ENCODE measurements at regions not wholly inside any gene's neighbourhood (a gene's known extent, or its start where the extent isn't known, plus 50 kb on each side); places are given as distances from the start of the nearest gene placed in this dataset.

- DNase-seq (ENCODE audit: insufficient read length) (no peak), FAIRE-seq (no peak)
- TF ChIP-seq TAF1 (IDR thresholded peaks at IDR 0.05; ENCODE audit: borderline replicate concordance, low read depth, low read length) (no peak), POLR2A (IDR thresholded peaks at IDR 0.05; ENCODE audit: low read depth, low read length) (no peak), POLR2AphosphoS5 (IDR thresholded peaks at IDR 0.05; ENCODE audit: low read depth, low read length) (no peak)
Measured at GRCh38 chr5:79864364-79864763, 126.7 kb downstream of the MTX3 start.

GRCh38 chr5:79859588-79859987, 131.5 kb downstream of the MTX3 start:
- FAIRE-seq = no peak
- no peak for DNase-seq (ENCODE audit: insufficient read length)
- no peak for TF ChIP-seq POLR2AphosphoS5 (IDR thresholded peaks at IDR 0.05; ENCODE audit: low read depth, low read length)

DNA sequence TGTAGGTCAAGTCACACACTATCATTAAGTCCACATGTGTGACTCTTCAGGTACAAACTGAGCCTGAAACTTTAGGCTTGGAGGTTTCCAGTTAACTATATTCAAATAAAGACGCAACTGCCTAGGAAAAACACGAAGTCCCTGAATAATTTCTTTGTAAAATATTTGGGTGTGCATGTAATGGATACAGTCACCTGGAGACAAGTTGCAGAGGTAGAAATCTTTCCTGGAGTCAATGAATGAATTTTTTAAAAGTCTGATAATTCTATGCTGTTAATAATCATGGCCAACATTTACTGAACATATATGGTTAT, 132.7 kb downstream of the MTX3 start:
- TF ChIP-seq POLR2A (IDR thresholded peaks at IDR 0.05; ENCODE audit: low read depth, low read length) (no peak), TAF1 (IDR thresholded peaks at IDR 0.05; ENCODE audit: borderline replicate concordance, low read depth, low read length) (no peak), POLR2AphosphoS5 (IDR thresholded peaks at IDR 0.05; ENCODE audit: low read depth, low read length) (no peak)
- FAIRE-seq (no peak), DNase-seq (ENCODE audit: insufficient read length) (no peak)

GRCh38 chr5:79857714-79858409, 133.2 kb downstream of the MTX3 start:
- FAIRE-seq (peak; percentile 93), DNase-seq (ENCODE audit: insufficient read length) (no peak)
- TF ChIP-seq POLR2AphosphoS5 (IDR thresholded peaks at IDR 0.05; ENCODE audit: low read depth, low read length) (no peak), POLR2A (IDR thresholded peaks at IDR 0.05; ENCODE audit: low read depth, low read length) (no peak), TAF1 (IDR thresholded peaks at IDR 0.05; ENCODE audit: borderline replicate concordance, low read depth, low read length) (no peak)

DNA sequence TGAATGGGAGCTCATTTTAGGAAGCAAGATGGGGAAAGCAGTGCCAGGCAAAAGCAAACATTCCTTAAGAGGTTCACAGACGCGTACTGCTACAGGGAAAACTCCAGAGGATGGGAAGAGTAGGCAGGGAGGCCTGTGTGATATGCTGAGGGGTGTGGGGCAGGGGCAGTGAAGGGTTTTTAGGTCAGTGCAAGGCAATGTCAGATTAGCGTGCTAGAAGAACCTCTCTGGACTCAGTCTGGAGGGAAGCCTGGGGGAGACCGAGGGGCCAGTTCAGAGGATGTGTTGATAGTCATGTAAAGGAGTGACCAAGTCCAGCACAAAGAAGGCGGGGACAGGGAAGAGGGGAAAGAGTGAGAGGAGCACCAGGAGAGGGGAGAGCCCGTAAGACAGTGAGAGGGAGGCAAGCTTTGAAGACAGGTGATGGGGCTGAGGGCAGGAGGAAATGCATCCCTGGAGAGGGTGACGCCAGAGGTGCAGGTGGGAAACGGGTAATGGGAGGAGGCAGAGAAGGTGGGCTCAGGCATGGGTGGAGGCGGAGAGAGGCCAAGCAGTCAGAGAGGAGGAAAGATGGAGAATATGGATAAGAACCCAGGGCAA, 134.5 kb downstream of the MTX3 start:
- TF ChIP-seq POLR2AphosphoS5 (IDR thresholded peaks at IDR 0.05; ENCODE audit: low read depth, low read length) = no peak
- no peak for TF ChIP-seq TAF1 (IDR thresholded peaks at IDR 0.05; ENCODE audit: borderline replicate concordance, low read depth, low read length)
- no peak for TF ChIP-seq POLR2A (IDR thresholded peaks at IDR 0.05; ENCODE audit: low read depth, low read length)
- DNase-seq (ENCODE audit: insufficient read length) = no peak
- FAIRE-seq = no peak

DNA sequence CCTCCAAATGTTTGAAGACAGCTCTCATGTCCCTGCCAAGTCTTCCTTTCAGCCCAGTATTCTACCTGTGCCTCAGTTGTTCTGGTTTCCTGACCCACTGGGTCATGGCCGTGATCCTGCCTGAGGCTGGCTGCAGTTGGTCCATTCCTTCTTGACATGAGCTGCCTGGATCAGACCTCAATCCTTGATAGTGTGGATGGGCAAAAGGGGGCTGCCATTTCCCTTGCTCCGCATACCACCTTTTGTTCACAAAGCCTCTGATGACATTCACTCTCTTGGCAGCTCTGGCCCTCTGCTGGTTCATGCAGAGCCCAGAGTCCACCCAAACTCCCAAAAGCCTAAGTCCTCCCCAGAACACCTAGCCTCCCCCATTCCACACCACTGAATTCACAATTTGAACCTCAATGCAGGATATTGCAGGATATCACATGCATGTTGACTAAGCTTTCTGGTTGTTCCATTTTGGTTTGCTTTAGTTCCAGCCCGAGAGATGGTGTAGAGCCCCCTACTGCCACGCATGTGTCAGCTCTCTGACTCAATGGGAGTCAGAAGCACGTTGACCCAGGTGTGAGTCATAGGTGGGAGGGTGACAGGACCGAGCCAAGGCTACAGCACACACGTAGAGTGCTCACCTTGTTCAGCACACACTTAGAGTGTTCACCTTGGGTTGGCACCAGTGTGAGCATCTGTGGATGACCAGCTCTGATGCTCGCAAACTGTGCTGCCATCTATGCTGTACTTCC, 137.2 kb downstream of the MTX3 start:
- DNase-seq (ENCODE audit: insufficient read length) (no peak), FAIRE-seq (no peak)
- no peak for TF ChIP-seq POLR2AphosphoS5 (IDR thresholded peaks at IDR 0.05; ENCODE audit: low read depth, low read length)
- TF ChIP-seq POLR2A (IDR thresholded peaks at IDR 0.05; ENCODE audit: low read depth, low read length) = no peak
- TF ChIP-seq TAF1 (IDR thresholded peaks at IDR 0.05; ENCODE audit: borderline replicate concordance, low read depth, low read length) = no peak

DNA sequence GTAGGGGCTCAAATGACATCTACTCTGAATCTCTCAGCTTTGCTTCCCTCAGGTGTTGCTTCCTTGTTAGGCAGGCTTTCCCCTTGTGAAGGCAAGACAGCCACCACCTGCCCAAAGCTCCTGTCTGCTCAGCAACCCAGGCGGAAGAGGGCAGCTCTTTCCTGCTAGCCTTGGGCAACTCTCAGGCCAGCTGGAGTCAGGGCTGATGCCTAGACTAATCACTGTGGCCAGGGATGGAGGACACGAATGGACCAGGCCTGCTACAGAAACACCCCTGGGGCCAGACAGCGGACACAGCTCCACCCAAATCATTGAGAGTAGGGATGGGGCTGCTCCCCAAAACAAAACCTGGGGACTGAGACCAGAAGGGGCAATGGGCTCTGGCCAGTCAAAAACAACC, 138.0 kb downstream of the MTX3 start:
- DNase-seq (ENCODE audit: insufficient read length) (no peak), FAIRE-seq (no peak)
- TF ChIP-seq POLR2A (IDR thresholded peaks at IDR 0.05; ENCODE audit: low read depth, low read length) (no peak), POLR2AphosphoS5 (IDR thresholded peaks at IDR 0.05; ENCODE audit: low read depth, low read length) (no peak), TAF1 (IDR thresholded peaks at IDR 0.05; ENCODE audit: borderline replicate concordance, low read depth, low read length) (no peak)

DNA sequence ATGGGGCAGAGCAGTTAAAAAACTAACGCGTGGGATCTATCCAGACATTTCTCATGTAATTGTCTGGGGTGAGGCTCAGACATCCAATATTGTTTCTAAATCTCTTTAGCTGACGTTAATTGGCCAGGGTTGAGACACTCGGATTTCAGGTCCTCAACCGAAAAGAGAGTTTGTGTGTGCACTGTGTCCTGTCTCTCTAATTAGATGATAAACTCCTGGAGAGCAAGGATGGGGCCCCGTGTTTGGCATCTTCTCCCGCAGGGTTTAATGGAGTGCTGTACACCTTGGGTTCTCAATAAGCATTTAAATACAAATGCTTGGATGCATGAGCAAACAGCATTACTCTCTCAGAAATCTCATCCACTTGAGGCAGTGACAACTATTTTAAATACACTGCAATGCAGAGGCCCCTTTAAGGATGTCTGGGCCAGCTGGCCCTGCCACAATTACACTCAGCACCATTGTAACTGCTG, 139.6 kb downstream of the MTX3 start:
- DNase-seq (ENCODE audit: insufficient read length) (no peak), FAIRE-seq (no peak)
- no peak for TF ChIP-seq POLR2A (IDR thresholded peaks at IDR 0.05; ENCODE audit: low read depth, low read length)
- no peak for TF ChIP-seq TAF1 (IDR thresholded peaks at IDR 0.05; ENCODE audit: borderline replicate concordance, low read depth, low read length)
- TF ChIP-seq POLR2AphosphoS5 (IDR thresholded peaks at IDR 0.05; ENCODE audit: low read depth, low read length) = no peak

- no peak for FAIRE-seq
- TF ChIP-seq TAF1 (IDR thresholded peaks at IDR 0.05; ENCODE audit: borderline replicate concordance, low read depth, low read length) = no peak
- no peak for TF ChIP-seq POLR2AphosphoS5 (IDR thresholded peaks at IDR 0.05; ENCODE audit: low read depth, low read length)
- DNase-seq (ENCODE audit: insufficient read length) = no peak
Measured at GRCh38 chr5:79850941-79851340, 140.1 kb downstream of the MTX3 start.

- no peak for FAIRE-seq
- TF ChIP-seq POLR2A (IDR thresholded peaks at IDR 0.05; ENCODE audit: low read depth, low read length) = no peak
- TF ChIP-seq POLR2AphosphoS5 (IDR thresholded peaks at IDR 0.05; ENCODE audit: low read depth, low read length) = no peak
- no peak for TF ChIP-seq TAF1 (IDR thresholded peaks at IDR 0.05; ENCODE audit: borderline replicate concordance, low read depth, low read length)
- DNase-seq (ENCODE audit: insufficient read length) = no peak
Measured at GRCh38 chr5:79850316-79850822, 140.7 kb downstream of the MTX3 start.

- DNase-seq (ENCODE audit: insufficient read length) = no peak
- TF ChIP-seq POLR2A (IDR thresholded peaks at IDR 0.05; ENCODE audit: low read depth, low read length) = no peak
- TF ChIP-seq TAF1 (IDR thresholded peaks at IDR 0.05; ENCODE audit: borderline replicate concordance, low read depth, low read length) = no peak
- no peak for TF ChIP-seq POLR2AphosphoS5 (IDR thresholded peaks at IDR 0.05; ENCODE audit: low read depth, low read length)
Measured at GRCh38 chr5:79849486-79850315, 141.4 kb downstream of the MTX3 start.

More at GRCh38 chr5:79849486-79850315, 141.4 kb downstream of the MTX3 start:
- no peak for FAIRE-seq

All from GM12892 (cell line).